Testis (tissue), 2 donors: ENCODE measurements at regions not wholly inside any gene's neighbourhood (a gene's known extent, or its start where the extent isn't known, plus 50 kb on each side); places are given as distances from the start of the nearest gene placed in this dataset.
A peak's percentile ranks its signal among the peaks of the same experiment; 100 is the strongest.
"Not testable (repeated sequence)": the region's sequence is repeated elsewhere in the genome, so short reads cannot be mapped to it uniquely, and the experiment has no call there.

ENCODE experiments used
- DNase-seq: peaks from one replicate; pipeline ENCODE4 v3.0.0-alpha.2; 2019
- H3K27ac ChIP-seq, 2 donors: fragments of 200-600 bp; sonication (generic); one replicate each; pipeline ENCODE4 v1.5.1; 2019
- H3K27me3 ChIP-seq: fragments of 200-600 bp; sonication (generic); one replicate; pipeline ENCODE4 v1.5.1; 2019
- H3K36me3 ChIP-seq: fragments of 200-600 bp; sonication (generic); one replicate; pipeline ENCODE4 v1.5.1; 2017; ENCODE audit warnings: low read depth; ENCODE audit errors: missing control alignments
- H3K4me1 ChIP-seq: fragments of 200-600 bp; sonication (generic); one replicate; pipeline ENCODE4 v1.5.1; 2019
- H3K4me3 ChIP-seq, 2 donors: fragments of 200-600 bp; sonication (generic); one replicate each; pipeline ENCODE4 v1.5.1; 2017 to 2019
- H3K9me3 ChIP-seq: fragments of 200-600 bp; sonication (generic); one replicate; pipeline ENCODE4 v1.5.1; 2017
- POLR2A ChIP-seq: fragments of 450-650 bp; IDR thresholded peaks from one replicate; pipeline ENCODE4 v1.6.1; 2017; ENCODE audit warnings: antibody characterized with exemption, mild to moderate bottlenecking, moderate library complexity
- WGBS, 2 donors: methylation state at CpG; one replicate each; pipeline ENCODE4 v1.1.5; 2018; 5-methylcytosine and 5-hydroxymethylcytosine counted together
- intact Hi-C: fragments of 100-400 bp; cut with DNase I; formaldehyde crosslinking; loops from one replicate; pipeline ENCODE4 v1.15.1; 2023; ENCODE audit warnings: low total_unique reads
- TF ChIP-seq, protein P1 (sequence below), 3 experiments: fragments of 450-650 bp in 2 of 3; fragments of 200-600 bp in 1 of 3; sonication (generic) in 1 of 3; IDR thresholded peaks; one replicate each; pipeline ENCODE4 v1.5.1; 2016 to 2019; ENCODE audit warnings: antibody characterized with exemption in 3 of 3, mild to moderate bottlenecking in 2 of 3, moderate library complexity in 1 of 3

DNA sequence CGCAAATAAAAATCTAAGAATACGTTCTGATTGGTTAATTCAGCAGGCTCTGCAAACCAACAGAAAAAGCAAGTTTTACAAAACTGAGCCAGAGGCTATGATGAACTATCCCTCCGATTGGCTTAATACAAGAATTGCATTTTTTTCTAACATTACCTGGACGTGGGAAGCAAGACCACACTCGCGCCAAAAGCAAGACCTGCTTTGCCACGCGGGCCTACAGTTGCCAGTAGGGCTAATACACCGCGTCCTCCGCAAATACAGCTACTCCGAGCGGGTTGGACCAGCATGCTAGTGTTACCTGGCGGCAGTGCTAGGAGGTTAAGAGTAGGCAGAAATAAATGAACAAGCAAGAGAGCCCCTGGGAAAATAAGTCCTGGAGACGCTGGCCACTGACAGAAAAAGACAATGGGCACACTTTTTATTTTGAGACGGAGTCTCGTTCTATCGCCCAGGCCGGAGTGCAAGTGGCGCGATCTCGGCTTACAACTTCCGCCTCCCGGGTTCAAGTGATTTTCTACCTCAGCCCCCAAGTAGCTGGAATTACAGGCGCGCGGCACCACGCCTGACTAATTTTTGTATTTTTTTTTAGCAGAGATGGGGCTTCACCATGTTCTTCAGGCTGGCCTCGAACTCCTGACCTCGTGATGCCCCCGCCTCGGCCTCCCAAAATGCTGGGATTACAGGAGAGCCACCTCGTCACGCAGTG lies 131.9 kb upstream of the BTN3A2 start:
- 11 to 12% methylated on average over 34 of the region's 34 CpGs for WGBS, 2 donors
- Histone ChIP-seq H3K4me3 (peak overlapping the region; percentile 45 to 64), H3K9me3 (no peaks in the 10 kb centered on the region), H3K4me1 (peaks cover 6% of the 10 kb centered on the region), H3K27ac (peak overlapping the region in 1 of 2 donors; percentile 77), H3K36me3 (no peaks in the 10 kb centered on the region), H3K27me3 (peaks cover 4% of the 10 kb centered on the region)
- no peak for TF ChIP-seq POLR2A
- TF ChIP-seq, protein P1, sequence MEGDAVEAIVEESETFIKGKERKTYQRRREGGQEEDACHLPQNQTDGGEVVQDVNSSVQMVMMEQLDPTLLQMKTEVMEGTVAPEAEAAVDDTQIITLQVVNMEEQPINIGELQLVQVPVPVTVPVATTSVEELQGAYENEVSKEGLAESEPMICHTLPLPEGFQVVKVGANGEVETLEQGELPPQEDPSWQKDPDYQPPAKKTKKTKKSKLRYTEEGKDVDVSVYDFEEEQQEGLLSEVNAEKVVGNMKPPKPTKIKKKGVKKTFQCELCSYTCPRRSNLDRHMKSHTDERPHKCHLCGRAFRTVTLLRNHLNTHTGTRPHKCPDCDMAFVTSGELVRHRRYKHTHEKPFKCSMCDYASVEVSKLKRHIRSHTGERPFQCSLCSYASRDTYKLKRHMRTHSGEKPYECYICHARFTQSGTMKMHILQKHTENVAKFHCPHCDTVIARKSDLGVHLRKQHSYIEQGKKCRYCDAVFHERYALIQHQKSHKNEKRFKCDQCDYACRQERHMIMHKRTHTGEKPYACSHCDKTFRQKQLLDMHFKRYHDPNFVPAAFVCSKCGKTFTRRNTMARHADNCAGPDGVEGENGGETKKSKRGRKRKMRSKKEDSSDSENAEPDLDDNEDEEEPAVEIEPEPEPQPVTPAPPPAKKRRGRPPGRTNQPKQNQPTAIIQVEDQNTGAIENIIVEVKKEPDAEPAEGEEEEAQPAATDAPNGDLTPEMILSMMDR (IDR thresholded peaks at IDR 0.05) = no peak
- intact Hi-C loops = no loop called here
- DNase-seq = no peak

DNA sequence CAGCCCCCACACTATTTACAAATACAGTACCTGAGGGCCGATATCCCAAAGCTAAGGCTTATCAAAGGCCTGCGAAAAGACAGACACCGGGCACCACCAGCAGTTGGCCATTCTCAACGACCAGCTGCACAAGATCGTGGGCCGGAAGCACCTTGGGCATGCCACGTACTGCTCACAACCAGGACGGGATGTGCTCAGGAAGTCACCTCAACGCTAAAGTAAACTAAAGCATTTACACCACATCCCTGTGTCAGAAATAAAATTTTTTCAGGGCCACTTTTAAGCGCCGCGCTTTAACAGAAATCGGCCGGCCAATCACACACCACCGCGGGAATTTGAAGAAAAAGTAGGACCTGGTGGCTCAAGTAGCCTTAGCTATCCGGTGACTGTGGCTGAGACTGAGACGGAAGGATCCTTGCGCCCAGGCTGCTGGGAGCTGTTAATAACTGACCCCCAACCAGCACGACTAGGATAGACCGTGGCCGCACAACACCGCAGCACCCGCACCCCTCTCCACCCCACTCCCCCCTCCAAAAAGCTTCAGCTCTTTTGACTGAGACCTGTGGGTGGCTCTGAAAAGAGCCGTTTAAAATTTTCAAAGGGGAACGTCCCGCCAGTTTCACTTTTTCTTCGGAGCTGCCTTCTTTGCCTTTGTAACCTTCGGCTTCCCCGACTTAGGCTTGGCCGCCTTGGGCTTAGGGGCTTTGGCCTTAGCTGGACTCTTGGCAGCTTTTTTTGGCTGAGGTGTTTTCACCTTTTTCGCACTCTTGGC lies 131.2 kb upstream of the BTN3A2 start:
- intact Hi-C loops = no loop called here
- H3K27ac ChIP-seq = peak overlapping the region; percentile 77 to 81
- H3K4me1 ChIP-seq = peaks cover 6% of the 10 kb centered on the region
- peak overlapping the region; percentile 45 to 64 for H3K4me3 ChIP-seq
- H3K9me3 ChIP-seq = no peaks in the 10 kb centered on the region
- TF ChIP-seq, protein P1 (IDR thresholded peaks at IDR 0.05) = no peak
- no peak for TF ChIP-seq POLR2A
- H3K36me3 ChIP-seq = no peaks in the 10 kb centered on the region
- WGBS, 2 donors = 1% methylated on average over 21 to 32 of the region's 32 CpGs
- DNase-seq = peak; percentile 70
- peaks cover 4% of the 10 kb centered on the region for H3K27me3 ChIP-seq

DNA sequence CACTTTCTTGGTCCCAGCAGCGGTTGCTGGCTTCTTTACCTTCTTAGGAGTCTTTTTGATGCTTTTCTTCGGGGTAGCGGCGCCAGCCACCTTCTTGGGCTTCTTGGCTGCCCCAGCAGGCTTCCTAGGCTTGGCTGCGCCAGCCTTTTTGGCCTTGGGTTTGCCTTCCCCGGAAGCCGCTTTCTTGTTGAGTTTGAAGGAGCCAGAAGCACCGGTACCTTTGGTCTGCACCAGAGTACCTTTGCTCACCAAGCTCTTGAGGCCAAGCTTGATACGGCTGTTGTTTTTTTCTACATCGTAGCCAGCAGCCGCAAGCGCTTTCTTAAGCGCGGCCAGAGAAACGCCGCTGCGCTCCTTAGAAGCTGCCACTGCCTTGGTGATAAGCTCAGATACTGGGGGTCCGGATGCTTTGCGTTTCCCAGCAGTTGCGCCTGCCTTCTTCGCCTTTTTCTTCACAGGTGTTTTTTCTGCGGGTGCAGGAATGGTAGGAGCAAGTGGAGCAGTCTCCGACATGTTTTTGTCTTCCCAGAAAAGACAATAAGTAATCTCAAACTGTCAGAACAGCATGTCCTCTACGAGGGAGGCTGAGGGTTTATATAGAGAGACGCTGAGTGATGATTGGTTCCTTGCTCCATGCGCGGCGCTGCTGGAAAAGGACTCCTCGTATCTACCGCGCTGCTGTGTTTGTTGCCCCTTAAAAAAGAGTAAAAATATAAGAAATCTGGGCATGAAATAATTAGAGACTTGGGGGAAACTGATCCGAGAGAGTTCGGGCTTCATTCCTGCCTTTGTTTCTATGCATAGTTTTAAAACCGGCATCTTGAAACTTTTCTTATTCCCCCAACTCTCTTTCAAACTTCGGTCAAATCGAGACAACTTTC lies 130.3 kb upstream of the BTN3A2 start:
- Histone ChIP-seq H3K27ac (peak overlapping the region; percentile 77 to 81), H3K9me3 (no peaks in the 10 kb centered on the region), H3K4me1 (peaks cover 6% of the 10 kb centered on the region), H3K4me3 (peak overlapping the region; percentile 45 to 64), H3K36me3 (no peaks in the 10 kb centered on the region), H3K27me3 (peaks cover 4% of the 10 kb centered on the region)
- TF ChIP-seq, protein P1 (IDR thresholded peaks at IDR 0.05) = no peak
- peak; percentile 3 for TF ChIP-seq POLR2A
- WGBS, 2 donors = 2 to 4% methylated on average over 36 of the region's 36 CpGs
- DNase-seq = peak; percentile 89
- intact Hi-C loops = no loop called here

DNA sequence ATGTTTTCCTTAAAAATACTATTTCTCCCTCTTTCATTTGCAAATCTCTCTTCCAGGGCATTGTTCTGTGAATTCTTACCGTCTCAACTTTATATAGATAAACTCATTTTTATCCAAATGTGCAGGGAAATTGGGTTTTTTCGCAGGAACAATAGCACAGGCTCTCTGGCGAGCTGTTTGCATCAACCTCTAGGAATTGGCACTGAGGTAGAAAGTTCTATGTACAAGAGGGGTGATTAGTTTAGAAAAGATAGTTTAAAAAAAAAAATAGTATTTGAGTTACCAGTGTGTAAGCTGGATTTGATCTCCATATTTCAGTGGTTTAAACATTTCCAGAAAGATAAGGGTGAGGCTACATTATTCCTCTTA lies 129.7 kb upstream of the BTN3A2 start:
- Histone ChIP-seq H3K4me3 (peak overlapping the region; percentile 45 to 64), H3K36me3 (no peaks in the 10 kb centered on the region), H3K4me1 (peaks cover 6% of the 10 kb centered on the region), H3K9me3 (no peaks in the 10 kb centered on the region), H3K27me3 (peaks cover 4% of the 10 kb centered on the region), H3K27ac (peak overlapping the region; percentile 19 to 81)
- intact Hi-C loops = no loop called here
- 8 to 10% methylated on average over 3 of the region's 3 CpGs for WGBS, 2 donors
- DNase-seq = no peak
- TF ChIP-seq POLR2A = no peak
- TF ChIP-seq, protein P1 (IDR thresholded peaks at IDR 0.05) = no peak

DNA sequence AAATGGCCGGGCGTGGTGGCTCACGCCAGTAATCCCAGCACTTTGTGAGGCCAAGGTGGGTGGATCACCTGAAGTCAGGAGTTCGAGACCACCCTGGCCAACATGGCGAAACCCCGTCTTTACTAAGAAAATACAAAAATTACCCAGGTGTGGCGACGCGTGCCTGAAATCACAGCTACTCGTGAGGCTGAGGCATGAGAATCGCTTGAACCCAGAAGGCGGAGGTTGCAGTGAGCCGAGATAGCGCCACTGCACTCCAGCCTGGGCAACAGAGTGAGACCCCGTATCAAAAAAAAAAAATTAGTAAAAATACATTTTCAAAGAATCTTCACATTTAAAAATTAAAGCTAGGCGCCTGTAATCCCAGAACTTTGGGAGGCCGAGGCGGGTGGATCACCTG lies 125.6 kb upstream of the BTN3A2 start:
- Histone ChIP-seq H3K4me3 (peak overlapping the region; percentile 52 to 63), H3K27ac (peak overlapping the region; percentile 51 to 87)
- H3K27me3 ChIP-seq, intact Hi-C loops, DNase-seq, H3K36me3 ChIP-seq, H3K4me1 ChIP-seq, H3K9me3 ChIP-seq: not testable (repeated sequence)
- WGBS, 2 donors = 80 to 82% methylated on average over 18 of the region's 18 CpGs
